ENCODE measurements at regions not wholly inside any gene's neighbourhood (a gene's known extent, or its start where the extent isn't known, plus 50 kb on each side); places are given as distances from the start of the nearest gene placed in this dataset.
"Not testable (repeated sequence)": the region's sequence is repeated elsewhere in the genome, so short reads cannot be mapped to it uniquely, and the experiment has no call there.

GRCh38 chr6:28768187-28768913, 155.4 kb downstream of the TRIM27 start:
- no peak for DNase-seq (ENCODE audit: low read depth, low spot score)

DNA sequence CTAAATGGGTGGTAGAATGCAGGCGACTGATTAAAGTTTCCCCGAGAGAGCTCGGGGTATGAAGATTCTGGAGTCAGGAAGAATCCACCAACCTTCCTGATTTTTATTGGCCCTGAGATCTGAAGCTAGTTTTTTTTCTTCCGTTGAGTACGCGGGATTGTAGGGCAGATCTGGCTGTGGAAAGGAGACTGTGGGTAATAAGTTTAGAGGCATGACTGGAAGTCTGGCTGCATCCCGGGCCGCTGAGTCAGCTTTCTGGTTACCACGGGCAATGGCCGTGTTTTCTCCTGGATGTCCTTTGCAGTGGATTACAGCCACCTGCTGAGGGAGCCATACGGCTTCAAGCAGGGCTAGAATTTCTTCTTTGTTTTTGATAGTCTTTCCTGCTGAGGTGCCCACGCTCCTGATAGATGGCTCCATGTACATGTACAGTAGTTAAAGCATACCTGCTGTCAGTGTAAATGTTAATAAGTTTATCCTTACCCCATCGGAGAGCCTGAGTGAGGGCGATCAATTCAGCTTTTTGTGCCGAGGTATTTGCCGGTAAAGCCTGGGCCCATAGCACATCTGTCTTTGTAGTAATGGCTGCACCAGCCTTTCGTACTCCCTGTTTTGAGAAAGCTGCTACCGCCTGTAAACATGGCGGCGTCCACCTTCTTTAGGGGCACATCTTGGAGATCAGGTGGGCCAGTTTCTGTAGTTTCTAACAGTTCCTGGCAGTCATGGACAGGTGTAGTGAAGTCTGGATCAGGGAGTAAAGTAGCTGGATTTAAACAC, 154.0 kb downstream of the TRIM27 start:
- DNase-seq (ENCODE audit: low read depth, low spot score) = no peak

GRCh38 chr6:28770732-28771131, 153.1 kb downstream of the TRIM27 start:
- no peak for DNase-seq (ENCODE audit: low read depth, low spot score)

DNA sequence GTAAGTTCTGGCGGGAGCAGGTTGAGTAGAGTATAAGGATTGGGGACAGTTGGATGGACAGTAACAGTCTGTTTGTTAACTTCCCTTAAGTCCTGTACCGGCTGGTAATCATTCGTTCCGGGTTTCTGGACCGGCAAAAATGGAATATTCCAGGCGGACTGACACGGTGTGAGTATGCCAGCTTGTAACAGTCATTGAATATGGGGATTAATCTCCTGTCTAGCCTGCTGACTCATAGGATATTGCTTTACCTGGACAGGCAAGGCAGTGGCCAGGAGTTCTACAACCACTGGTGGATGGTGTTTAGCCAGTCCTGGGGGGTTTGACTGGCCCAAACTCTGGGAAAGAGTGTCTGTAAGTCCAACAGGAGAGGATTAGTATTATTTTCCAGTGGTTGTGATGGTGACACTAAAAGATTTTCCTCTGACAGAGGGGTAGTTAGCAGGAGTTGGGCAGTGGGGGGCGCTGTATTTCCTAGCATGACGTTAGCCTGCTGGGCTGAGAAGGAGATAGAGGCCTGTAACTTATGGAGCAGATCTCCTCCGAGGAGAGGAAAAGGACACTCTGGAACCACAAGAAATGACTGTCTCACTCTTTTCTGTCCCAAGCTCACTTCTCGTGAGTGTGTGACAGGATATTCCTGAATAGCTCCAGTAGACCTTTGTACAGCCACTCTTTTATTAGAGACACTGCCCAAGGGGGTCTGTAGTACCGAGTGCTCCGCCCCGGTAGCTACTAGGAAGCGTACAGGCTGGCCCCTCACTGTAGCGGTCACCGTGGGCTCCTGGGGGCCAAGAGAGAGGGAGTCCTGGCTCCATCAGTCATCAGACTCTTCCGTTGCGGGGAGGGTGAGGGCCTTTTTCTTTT, 152.2 kb downstream of the TRIM27 start:
- DNase-seq (ENCODE audit: low read depth, low spot score) = no peak

DNA sequence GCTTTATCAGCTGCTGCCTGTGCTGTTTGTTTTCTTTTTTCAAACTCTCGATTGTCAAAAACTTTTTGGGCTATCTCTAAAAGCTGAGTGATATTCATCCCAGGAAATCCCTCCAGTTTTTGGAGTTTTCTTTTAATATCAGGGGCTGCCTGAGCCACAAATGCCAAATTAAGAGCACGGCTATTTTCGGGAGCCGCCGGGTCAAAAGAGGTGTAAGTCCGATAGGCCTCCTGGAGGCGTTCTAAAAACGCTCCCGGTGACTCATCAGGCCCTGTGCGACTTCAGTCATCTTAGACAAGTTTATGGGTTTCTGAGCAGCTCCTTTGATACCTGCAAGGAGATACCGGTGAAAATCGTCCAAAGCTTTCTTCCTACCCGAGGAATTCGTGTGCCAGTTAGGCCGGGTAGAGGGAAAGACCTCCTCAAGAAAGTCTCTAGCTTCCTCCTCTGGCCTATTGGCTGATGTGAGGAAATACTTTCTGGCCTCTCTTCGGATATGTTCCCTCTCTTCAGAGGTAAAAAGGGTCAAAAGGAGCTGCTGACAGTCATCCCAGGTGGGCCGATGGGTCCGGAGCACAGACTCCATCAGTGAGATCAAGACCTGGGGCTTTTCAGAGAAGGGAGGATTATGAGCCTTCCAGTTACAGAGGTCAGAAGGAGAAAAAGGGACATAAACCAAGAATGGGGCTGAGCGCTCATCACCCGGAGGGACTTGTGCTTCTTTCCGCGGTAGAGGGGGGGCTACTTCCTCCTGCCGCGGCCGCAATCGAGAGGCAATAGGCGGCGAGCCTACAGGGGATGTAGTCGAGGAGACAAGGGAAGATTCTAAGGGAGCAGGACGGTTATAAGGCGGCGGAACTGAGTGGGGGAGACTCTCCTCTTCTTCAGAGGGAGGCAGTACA, 151.1 kb downstream of the TRIM27 start:
- DNase-seq (ENCODE audit: low read depth, low spot score) = no peak

DNA sequence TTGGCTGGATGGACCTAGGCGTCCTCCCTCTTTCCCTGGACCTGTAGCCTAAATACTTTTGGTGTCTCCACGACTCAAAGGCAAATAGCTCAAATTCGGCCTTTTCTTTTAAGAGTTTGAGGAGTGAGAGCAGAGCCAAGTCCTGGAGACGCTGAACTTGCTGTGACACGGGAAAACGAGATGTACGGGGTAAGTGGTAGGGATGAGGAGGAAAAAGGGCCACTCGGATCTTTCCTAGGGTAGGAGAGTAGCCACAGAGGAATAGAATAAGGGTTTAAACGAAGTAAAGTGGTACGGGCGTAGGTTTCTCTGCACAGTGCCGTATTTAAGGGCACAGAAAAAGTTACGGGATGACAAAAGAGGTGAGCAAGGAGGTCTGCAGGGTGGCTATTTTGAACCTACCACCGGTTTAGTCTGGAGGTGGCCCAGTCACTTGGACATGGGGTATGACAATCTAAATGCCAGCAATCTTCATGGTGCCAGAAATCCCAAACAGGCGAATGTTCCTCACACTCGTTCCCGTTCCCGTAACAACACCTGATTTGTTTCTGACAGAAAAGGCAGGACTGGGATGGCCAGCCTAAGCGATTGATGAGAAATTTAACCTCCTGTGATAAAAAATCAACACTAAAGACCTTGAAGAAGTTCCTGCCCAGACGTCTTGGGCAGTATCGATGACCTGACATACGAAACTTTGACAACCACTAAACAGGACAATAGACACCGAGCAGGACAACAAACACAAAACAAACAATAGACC, 149.3 kb downstream of the TRIM27 start:
- DNase-seq (ENCODE audit: low read depth, low spot score) = no peak

DNA sequence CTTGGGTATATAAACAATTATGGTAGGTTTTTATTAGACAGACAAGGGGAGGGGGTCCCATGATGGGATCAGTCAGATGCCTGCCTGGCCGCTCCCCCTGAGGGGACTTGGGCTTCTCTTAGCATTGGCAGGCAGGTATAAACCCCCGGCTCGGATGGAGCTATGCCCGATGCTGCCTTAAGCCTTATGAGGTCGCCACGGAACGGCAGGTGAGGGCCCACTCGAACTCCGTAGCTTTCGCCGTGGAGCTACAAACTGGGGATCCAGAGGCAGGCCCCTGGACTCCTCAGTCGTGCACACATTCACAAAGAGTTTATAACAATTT, 148.8 kb downstream of the TRIM27 start:
- no peak for DNase-seq (ENCODE audit: low read depth, low spot score)

DNA sequence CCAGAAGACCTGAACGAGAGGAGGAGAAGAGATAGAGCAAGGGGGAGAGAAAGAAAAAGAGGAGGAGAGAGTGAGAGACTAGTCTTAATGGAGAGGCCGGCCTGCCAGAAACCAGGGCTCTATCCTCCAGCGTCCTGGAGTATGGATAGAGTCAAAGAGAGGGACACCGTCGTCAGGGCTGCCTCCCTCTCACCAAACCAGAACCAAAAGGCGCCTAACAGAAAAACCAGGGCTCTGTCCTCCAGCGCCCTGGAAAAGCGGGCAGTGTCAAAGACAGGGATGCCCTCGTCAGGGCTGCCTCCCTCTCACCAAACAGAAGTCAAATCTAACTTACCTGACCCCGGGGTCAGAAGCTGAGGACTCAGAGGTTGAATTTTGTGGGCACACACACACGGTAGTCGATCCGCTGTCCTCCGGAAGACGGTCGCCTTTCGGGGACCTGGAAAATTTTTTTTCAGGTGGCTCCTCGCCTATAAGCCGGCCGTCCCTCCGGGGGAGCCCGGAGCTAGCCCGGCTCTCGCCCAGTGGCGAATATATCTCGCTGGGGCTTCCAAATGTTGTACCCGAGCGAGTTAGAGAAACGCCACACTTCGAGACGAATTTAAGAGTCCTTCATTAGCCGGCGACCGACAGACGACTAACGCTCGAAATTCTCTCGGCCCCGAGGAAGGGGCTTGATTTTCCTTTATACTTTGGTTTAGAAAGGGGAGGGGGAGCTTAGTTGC, 148.2 kb downstream of the TRIM27 start:
- no peak for DNase-seq (ENCODE audit: low read depth, low spot score)

- no peak for DNase-seq (ENCODE audit: low read depth, low spot score)
Measured at GRCh38 chr6:28776269-28777146, 147.3 kb downstream of the TRIM27 start.

GRCh38 chr6:28777147-28777461, 146.7 kb downstream of the TRIM27 start:
- DNase-seq (ENCODE audit: low read depth, low spot score) = no peak

DNA sequence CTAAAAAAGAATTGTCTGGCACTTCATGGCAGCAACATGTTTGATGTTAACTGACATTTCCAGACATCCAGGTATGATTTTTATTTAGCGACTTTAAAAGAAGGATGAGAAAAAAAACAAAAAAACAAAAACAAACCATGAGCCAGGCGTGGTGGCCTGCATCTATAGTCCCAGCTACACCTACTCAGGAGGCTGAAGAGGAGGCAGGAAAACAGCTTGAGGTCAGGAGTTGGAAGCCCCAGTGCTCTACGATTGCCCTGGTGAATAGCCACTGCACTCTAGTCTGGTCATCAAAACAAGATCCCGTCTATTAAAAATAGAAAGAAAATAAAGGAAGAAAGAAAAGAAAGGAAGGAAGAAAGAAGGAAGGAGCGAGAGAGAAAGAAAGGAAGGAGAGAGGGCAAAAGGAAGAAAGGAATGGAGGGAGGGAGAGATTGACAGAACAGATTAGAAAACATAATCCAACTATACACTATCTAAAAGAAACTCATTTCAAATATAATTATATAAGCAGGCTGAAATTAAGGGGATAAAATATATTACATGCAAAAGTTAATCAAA, 141.6 kb downstream of the TRIM27 start:
- no peak for DNase-seq (ENCODE audit: low read depth, low spot score)

- no peak for DNase-seq (ENCODE audit: low read depth, low spot score)
Measured at GRCh38 chr6:28785962-28786679, 137.7 kb downstream of the TRIM27 start.

GRCh38 chr6:28789553-28790083, 134.2 kb downstream of the TRIM27 start:
- DNase-seq (ENCODE audit: low read depth, low spot score) = no peak

GRCh38 chr6:28791002-28791383, 132.8 kb downstream of the TRIM27 start:
- no peak for DNase-seq (ENCODE audit: low read depth, low spot score)

GRCh38 chr6:28794175-28795002, 129.4 kb downstream of the TRIM27 start:
- DNase-seq (ENCODE audit: low read depth, low spot score) = no peak

GRCh38 chr6:28800647-28801046, 123.1 kb downstream of the TRIM27 start:
- not testable (repeated sequence) for DNase-seq (ENCODE audit: low read depth, low spot score)
